NCI-H345 treated with DMSO at 0.1 percent for 48 hours (cell line): ENCODE measurements at regions not wholly inside any gene's neighbourhood (a gene's known extent, or its start where the extent isn't known, plus 50 kb on each side); places are given as distances from the start of the nearest gene placed in this dataset.

Experiments
- DNase-seq: peaks from one replicate; lab custom pipeline; 2025; ENCODE audit not compliant: unreplicated experiment; lab: John Stamatoyannopoulos, UW

GRCh38 chr2:160910681-160911080 is 249.5 kb upstream of the TANK start:
- DNase-seq = no peak

GRCh38 chr2:160911258-160911657 is 249.0 kb upstream of the TANK start:
- no peak for DNase-seq

- no peak for DNase-seq
Measured at GRCh38 chr2:160912276-160912675, 248.0 kb upstream of the TANK start.

- no peak for DNase-seq
Measured at GRCh38 chr2:160913323-160913722, 246.9 kb upstream of the TANK start.

GRCh38 chr2:160914217-160914616 is 246.0 kb upstream of the TANK start:
- no peak for DNase-seq

- no peak for DNase-seq
Measured at GRCh38 chr2:160916300-160916699, 243.9 kb upstream of the TANK start.

GRCh38 chr2:160917850-160918249 is 242.4 kb upstream of the TANK start:
- no peak for DNase-seq

- DNase-seq = no peak
Measured at GRCh38 chr2:160918258-160918657, 242.0 kb upstream of the TANK start.

- DNase-seq = no peak
Measured at GRCh38 chr2:160918906-160919503, 241.2 kb upstream of the TANK start.

GRCh38 chr2:160920061-160920460 is 240.2 kb upstream of the TANK start:
- DNase-seq = no peak

GRCh38 chr2:160920791-160921303 is 239.4 kb upstream of the TANK start:
- DNase-seq = no peak

GRCh38 chr2:160921386-160921964 is 238.8 kb upstream of the TANK start:
- DNase-seq = no peak

GRCh38 chr2:160924936-160925353 is 235.3 kb upstream of the TANK start:
- no peak for DNase-seq

GRCh38 chr2:160925956-160926355 is 234.3 kb upstream of the TANK start:
- no peak for DNase-seq

- DNase-seq = no peak
Measured at GRCh38 chr2:160927324-160927723, 232.9 kb upstream of the TANK start.

GRCh38 chr2:160928854-160929301 is 231.3 kb upstream of the TANK start:
- no peak for DNase-seq

GRCh38 chr2:160931531-160931930 is 228.7 kb upstream of the TANK start:
- no peak for DNase-seq

GRCh38 chr2:160932960-160933359 is 227.3 kb upstream of the TANK start:
- DNase-seq = no peak

- no peak for DNase-seq
Measured at GRCh38 chr2:160934263-160934662, 226.0 kb upstream of the TANK start.

GRCh38 chr2:160934991-160935390 is 225.2 kb upstream of the TANK start:
- DNase-seq = no peak

GRCh38 chr2:160936044-160936806 is 224.0 kb upstream of the TANK start:
- no peak for DNase-seq

- DNase-seq = no peak
Measured at GRCh38 chr2:160940271-160940670, 220.0 kb upstream of the TANK start.
